ENCODE measurements at regions not wholly inside any gene's neighbourhood (a gene's known extent, or its start where the extent isn't known, plus 50 kb on each side); places are given as distances from the start of the nearest gene placed in this dataset.

- DNase-seq (ENCODE audit: low read depth, low spot score) (no peak), FAIRE-seq (no peak)
- ChIA-PET POLR2A (no interaction called here), CTCF (no interaction called here)
- H3K9me3 ChIP-seq (replicated peaks; ENCODE audit: control insufficient read depth, insufficient read depth, low read length): no peaks in the 10 kb centered on the region
- H2AFZ ChIP-seq (ENCODE audit: low read depth, low read length): no peak overlapping the region
- H3K9me1 ChIP-seq (replicated peaks; ENCODE audit: control insufficient read depth, extremely low read depth, insufficient read depth, low read length): no peaks in the 10 kb centered on the region
- H3K27ac ChIP-seq (ENCODE audit: insufficient read depth, low read depth, low read length): no peak overlapping the region
- H3K9ac ChIP-seq (replicated peaks; ENCODE audit: extremely low read depth, insufficient read depth, low read length): no peak overlapping the region
- H3K4me1 ChIP-seq (ENCODE audit: control insufficient read depth, extremely low read depth, insufficient read depth, low read length): no peaks in the 10 kb centered on the region
- no TSS peak for BruUV-seq (replicated peaks)
- dilution Hi-C loops (cut with MboI; ENCODE audit: extremely low pct_ligation_motif_present, low sequenced_read_pairs) (no loop called here), intact Hi-C loops (cut with micrococcal nuclease) (no loop called here)
- H3K36me3 ChIP-seq (ENCODE audit: control insufficient read depth in 2 of 2, extremely low read depth in 1 of 2, insufficient read depth in 2 of 2, low read length in 2 of 2): no peaks in the 10 kb centered on the region
- no peak overlapping the region for H3K4me3 ChIP-seq (replicated peaks in 1 of 3; ENCODE audit: insufficient read depth in 1 of 3, low read depth in 1 of 3, low read length in 3 of 3)
- H3K4me2 ChIP-seq (ENCODE audit: insufficient read depth, low read length): no peak overlapping the region
- no peaks in the 10 kb centered on the region for H3K79me2 ChIP-seq (ENCODE audit: control insufficient read depth, insufficient read depth, low read length)
- H3K27me3 ChIP-seq (ENCODE audit: control insufficient read depth in 2 of 2, insufficient read depth in 2 of 2, low read length in 2 of 2): no peaks in the 10 kb centered on the region
- H4K20me1 ChIP-seq (replicated peaks; ENCODE audit: control insufficient read depth, extremely low read depth, insufficient read depth, low read length): no peaks in the 10 kb centered on the region
- TF ChIP-seq, protein P1, sequence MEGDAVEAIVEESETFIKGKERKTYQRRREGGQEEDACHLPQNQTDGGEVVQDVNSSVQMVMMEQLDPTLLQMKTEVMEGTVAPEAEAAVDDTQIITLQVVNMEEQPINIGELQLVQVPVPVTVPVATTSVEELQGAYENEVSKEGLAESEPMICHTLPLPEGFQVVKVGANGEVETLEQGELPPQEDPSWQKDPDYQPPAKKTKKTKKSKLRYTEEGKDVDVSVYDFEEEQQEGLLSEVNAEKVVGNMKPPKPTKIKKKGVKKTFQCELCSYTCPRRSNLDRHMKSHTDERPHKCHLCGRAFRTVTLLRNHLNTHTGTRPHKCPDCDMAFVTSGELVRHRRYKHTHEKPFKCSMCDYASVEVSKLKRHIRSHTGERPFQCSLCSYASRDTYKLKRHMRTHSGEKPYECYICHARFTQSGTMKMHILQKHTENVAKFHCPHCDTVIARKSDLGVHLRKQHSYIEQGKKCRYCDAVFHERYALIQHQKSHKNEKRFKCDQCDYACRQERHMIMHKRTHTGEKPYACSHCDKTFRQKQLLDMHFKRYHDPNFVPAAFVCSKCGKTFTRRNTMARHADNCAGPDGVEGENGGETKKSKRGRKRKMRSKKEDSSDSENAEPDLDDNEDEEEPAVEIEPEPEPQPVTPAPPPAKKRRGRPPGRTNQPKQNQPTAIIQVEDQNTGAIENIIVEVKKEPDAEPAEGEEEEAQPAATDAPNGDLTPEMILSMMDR (IDR thresholded peaks at IDR 0.05; ENCODE audit: extremely low read depth in 1 of 2, insufficient read depth in 1 of 2, low read depth in 1 of 2, low read length in 2 of 2): no peak
- no peak for TF ChIP-seq POLR2A (IDR thresholded peaks at IDR 0.05; ENCODE audit: low read depth, low read length)
- TF ChIP-seq, protein P2, sequence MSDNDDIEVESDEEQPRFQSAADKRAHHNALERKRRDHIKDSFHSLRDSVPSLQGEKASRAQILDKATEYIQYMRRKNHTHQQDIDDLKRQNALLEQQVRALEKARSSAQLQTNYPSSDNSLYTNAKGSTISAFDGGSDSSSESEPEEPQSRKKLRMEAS (IDR thresholded peaks at IDR 0.05; ENCODE audit: insufficient read depth, insufficient read length): no peak
- TF ChIP-seq MYC (IDR thresholded peaks at IDR 0.05; ENCODE audit: low read depth, low read length): no peak
These were observed 440.2 kb downstream of the PRR32 start for GRCh38 chrX:127259742-127260141.

- no peak overlapping the region for H3K27ac ChIP-seq (ENCODE audit: insufficient read depth, low read depth, low read length)
- no peaks in the 10 kb centered on the region for H3K79me2 ChIP-seq (ENCODE audit: control insufficient read depth, insufficient read depth, low read length)
- H3K9ac ChIP-seq (replicated peaks; ENCODE audit: extremely low read depth, insufficient read depth, low read length): no peak overlapping the region
- no peaks in the 10 kb centered on the region for H3K36me3 ChIP-seq (ENCODE audit: control insufficient read depth in 2 of 2, extremely low read depth in 1 of 2, insufficient read depth in 2 of 2, low read length in 2 of 2)
- intact Hi-C loops (cut with micrococcal nuclease) (no loop called here), dilution Hi-C loops (cut with MboI; ENCODE audit: extremely low pct_ligation_motif_present, low sequenced_read_pairs) (no loop called here)
- CTCF ChIA-PET: no interaction called here
- H3K27me3 ChIP-seq (ENCODE audit: control insufficient read depth in 2 of 2, insufficient read depth in 2 of 2, low read length in 2 of 2): no peaks in the 10 kb centered on the region
- no peaks in the 10 kb centered on the region for H4K20me1 ChIP-seq (replicated peaks; ENCODE audit: control insufficient read depth, extremely low read depth, insufficient read depth, low read length)
- POLR2A ChIA-PET: no interaction called here
- no peaks in the 10 kb centered on the region for H3K9me1 ChIP-seq (replicated peaks; ENCODE audit: control insufficient read depth, extremely low read depth, insufficient read depth, low read length)
- FAIRE-seq (no peak), DNase-seq (ENCODE audit: low read depth, low spot score) (no peak)
- no peak overlapping the region for H3K4me3 ChIP-seq (replicated peaks in 1 of 3; ENCODE audit: insufficient read depth in 1 of 3, low read depth in 1 of 3, low read length in 3 of 3)
- H3K4me2 ChIP-seq (ENCODE audit: insufficient read depth, low read length): no peak overlapping the region
- no peaks in the 10 kb centered on the region for H3K9me3 ChIP-seq (replicated peaks; ENCODE audit: control insufficient read depth, insufficient read depth, low read length)
- H2AFZ ChIP-seq (ENCODE audit: low read depth, low read length): no peak overlapping the region
- TF ChIP-seq GATA2 (IDR thresholded peaks at IDR 0.05; ENCODE audit: insufficient read depth, insufficient read length, low read depth, low read length) (no peak), MYC (IDR thresholded peaks at IDR 0.05; ENCODE audit: low read depth, low read length) (no peak), EZH2 (IDR thresholded peaks at IDR 0.05; ENCODE audit: borderline replicate concordance, low read depth, low read length, severe bottlenecking) (no peak), JUN (IDR thresholded peaks at IDR 0.05; ENCODE audit: borderline replicate concordance, insufficient read depth, insufficient read length, low read depth) (no peak), POLR2AphosphoS5 (IDR thresholded peaks at IDR 0.05; ENCODE audit: insufficient read depth, low read depth, low read length) (no peak), POLR2A (IDR thresholded peaks at IDR 0.05; ENCODE audit: low read depth, low read length) (no peak), FOS (IDR thresholded peaks at IDR 0.05; ENCODE audit: borderline replicate concordance, insufficient read depth, low read length) (no peak)
- TF ChIP-seq, protein P1 (IDR thresholded peaks at IDR 0.05; ENCODE audit: extremely low read depth in 1 of 2, insufficient read depth in 1 of 2, low read depth in 1 of 2, low read length in 2 of 2): no peak
- TF ChIP-seq, protein P2 (IDR thresholded peaks at IDR 0.05; ENCODE audit: insufficient read depth, insufficient read length): no peak
- H3K4me1 ChIP-seq (ENCODE audit: control insufficient read depth, extremely low read depth, insufficient read depth, low read length): no peaks in the 10 kb centered on the region
- no TSS peak for BruUV-seq (replicated peaks)
These were observed 456.8 kb downstream of the PRR32 start for GRCh38 chrX:127276326-127276725.

Data from endothelial cell of umbilical vein (primary cell).